Adrenal gland (tissue), 9 donors: ENCODE measurements at regions not wholly inside any gene's neighbourhood (a gene's known extent, or its start where the extent isn't known, plus 50 kb on each side); places are given as distances from the start of the nearest gene placed in this dataset.

Experiments
- DNase-seq, 7 donors: peaks; one replicate each; pipeline ENCODE4 v3.0.0-alpha.2; 2019 to 2020
- H3K27ac ChIP-seq, 5 donors: fragments of 200-600 bp; sonication (generic) in 4 of 5; 1 replicate in 3 of 5; 2 replicates in 2 of 5; pipeline versions ENCODE4 v1.5.1 to v1.8.0; 2016 to 2020; ENCODE audit warnings: mild to moderate bottlenecking in 1 of 5
- H3K27me3 ChIP-seq: fragments of 200-600 bp; 2 replicates; pipeline ENCODE4 v1.8.0; 2021
- H3K36me3 ChIP-seq, 2 donors: fragments of 200-600 bp; replicated peaks in 1 of 2; 1 replicate in 1 of 2; 2 replicates in 1 of 2; pipeline versions ENCODE4 v1.5.1 to v1.8.0; 2018 to 2022
- H3K4me1 ChIP-seq, 2 donors: fragments of 200-600 bp; replicated peaks in 1 of 2; 1 replicate in 1 of 2; 2 replicates in 1 of 2; pipeline versions ENCODE4 v1.5.1 to v1.8.0; 2018 to 2021
- H3K4me3 ChIP-seq, 4 donors: fragments of 200-600 bp; sonication (generic) in 3 of 4; one replicate each; pipeline ENCODE4 v1.5.1; 2016 to 2018
- H3K9me3 ChIP-seq, 3 donors: fragments of 200-600 bp; sonication (generic) in 1 of 3; replicated peaks in 1 of 3; 1 replicate in 2 of 3; 2 replicates in 1 of 3; pipeline versions ENCODE4 v1.5.1 to v1.8.0; 2016 to 2021
- CTCF ChIP-seq, 6 experiments: fragments of 450-650 bp in 4 of 6; fragments of 200-600 bp in 2 of 6; sonication (generic) in 1 of 6; IDR thresholded peaks; 1 replicate in 5 of 6; 2 replicates in 1 of 6; pipeline versions ENCODE4 v1.5.1 to v1.8.0; 2016 to 2021; ENCODE audit warnings: antibody characterized with exemption in 6 of 6, mild to moderate bottlenecking in 2 of 6, moderate library complexity in 1 of 6
- POLR2A ChIP-seq, 2 donors: fragments of 450-650 bp; IDR thresholded peaks; one replicate each; pipeline ENCODE4 v1.6.1; 2017; ENCODE audit warnings: antibody characterized with exemption in 2 of 2, mild to moderate bottlenecking in 2 of 2, moderate library complexity in 1 of 2
- WGBS, 4 donors: extraction: QIAGEN DNeasy Blood & Tissue Kit in 2 of 4; methylation state at CpG; one replicate each; pipeline versions ENCODE4 v1.1.5 to v1.1.7; 2013 to 2017; 5-methylcytosine and 5-hydroxymethylcytosine counted together
- intact Hi-C, 2 donors: fragments of 100-400 bp; cut with DNase I; formaldehyde crosslinking; loops; one replicate each; pipeline versions ENCODE4 v1.14.1 to v1.15.0; 2022 to 2023
- donor health status: healthy with polysubstance abuse.
- donor health status: Bipolar disorder and iron deficiency.
- donor health status: DM: yes; HTN: yes; CAD: no.
- donor health status: DM: no; HTN: no; CAD: no.
- donor health status: DM: no; HTN: no; CAD: no.

- no peak for DNase-seq
- Histone ChIP-seq H3K4me1 (no peaks in the 10 kb centered on the region), H3K9me3 (no peaks in the 10 kb centered on the region), H3K27ac (no peak overlapping the region), H3K27me3 (no peaks in the 10 kb centered on the region), H3K4me3 (no peak overlapping the region), H3K36me3 (no peaks in the 10 kb centered on the region)
- intact Hi-C loops, result no loop called here
- no peak for TF ChIP-seq CTCF (IDR thresholded peaks at IDR 0.05)
- no peak for TF ChIP-seq POLR2A (IDR thresholded peaks at IDR 0.05)
- WGBS, 4 donors, result 88 to 93% (median 91%) methylated on average over 2 of the region's 2 CpGs
Observed at GRCh38 chr2:107024269-107024668, 138.3 kb upstream of the ST6GAL2 start.

GRCh38 chr2:107025291-107025857 is 139.4 kb upstream of the ST6GAL2 start:
- no peak for TF ChIP-seq POLR2A (IDR thresholded peaks at IDR 0.05)
- Histone ChIP-seq H3K36me3 (no peaks in the 10 kb centered on the region), H3K27me3 (no peaks in the 10 kb centered on the region), H3K4me3 (no peak overlapping the region), H3K27ac (no peak overlapping the region), H3K9me3 (no peaks in the 10 kb centered on the region), H3K4me1 (no peaks in the 10 kb centered on the region)
- WGBS, 4 donors, result 73 to 87% (median 81%) methylated on average over 6 of the region's 6 CpGs
- no peak for DNase-seq
- intact Hi-C loops, result no loop called here

- H3K27ac ChIP-seq, result no peak overlapping the region
- no peaks in the 10 kb centered on the region for H3K4me1 ChIP-seq
- intact Hi-C loops, result no loop called here
- no peaks in the 10 kb centered on the region for H3K36me3 ChIP-seq
- H3K9me3 ChIP-seq, result no peaks in the 10 kb centered on the region
- no peak for DNase-seq
- WGBS, 4 donors, result 67 to 90% (median 76%) methylated on average over 8 of the region's 8 CpGs
- TF ChIP-seq POLR2A (IDR thresholded peaks at IDR 0.05) (no peak), CTCF (IDR thresholded peaks at IDR 0.05) (no peak)
- no peaks in the 10 kb centered on the region for H3K27me3 ChIP-seq
- H3K4me3 ChIP-seq, result no peak overlapping the region
Observed at GRCh38 chr2:107025869-107026380, 140.0 kb upstream of the ST6GAL2 start.

- H3K9me3 ChIP-seq, result no peaks in the 10 kb centered on the region
- no peak overlapping the region for H3K4me3 ChIP-seq
- intact Hi-C loops, result no loop called here
- H3K36me3 ChIP-seq, result no peaks in the 10 kb centered on the region
- no peak for DNase-seq
- H3K27me3 ChIP-seq, result no peaks in the 10 kb centered on the region
- H3K27ac ChIP-seq, result no peak overlapping the region
- TF ChIP-seq POLR2A (IDR thresholded peaks at IDR 0.05) (no peak), CTCF (IDR thresholded peaks at IDR 0.05) (no peak)
- no peaks in the 10 kb centered on the region for H3K4me1 ChIP-seq
- 39 to 60% (median 51%) methylated on average over 1 of the region's 1 CpG for WGBS, 4 donors
Observed at GRCh38 chr2:107027205-107027604, 141.2 kb upstream of the ST6GAL2 start.

GRCh38 chr2:107027810-107028209 is 141.8 kb upstream of the ST6GAL2 start:
- H3K9me3 ChIP-seq, result no peaks in the 10 kb centered on the region
- DNase-seq, result no peak
- TF ChIP-seq POLR2A (IDR thresholded peaks at IDR 0.05) (no peak), CTCF (IDR thresholded peaks at IDR 0.05) (no peak)
- intact Hi-C loops, result no loop called here
- H3K36me3 ChIP-seq, result no peaks in the 10 kb centered on the region
- no peak overlapping the region for H3K27ac ChIP-seq
- H3K4me1 ChIP-seq, result no peaks in the 10 kb centered on the region
- no peaks in the 10 kb centered on the region for H3K27me3 ChIP-seq
- H3K4me3 ChIP-seq, result no peak overlapping the region
